Cardiac muscle cell (in vitro differentiated cells and primary cell): ENCODE measurements at regions not wholly inside any gene's neighbourhood (a gene's known extent, or its start where the extent isn't known, plus 50 kb on each side); places are given as distances from the start of the nearest gene placed in this dataset.

Source experiments
- DNase-seq, 2 donors: peaks; one replicate each; pipeline versions ENCODE4 v3.0.0 to v3.0.0-alpha.2; 2010 to 2017; ENCODE audit warnings: low read depth in 1 of 2, low spot score in 1 of 2
- H3K27ac ChIP-seq: fragments of 200-600 bp; sonication (generic); 2 replicates; pipeline ENCODE4 v1.5.1; 2016
- H3K27me3 ChIP-seq: fragments of 200-600 bp; sonication (generic); 2 replicates; pipeline ENCODE4 v1.6.0; 2016; ENCODE audit warnings: control low read depth
- H3K36me3 ChIP-seq: fragments of 200-600 bp; sonication (generic); 2 replicates; pipeline ENCODE4 v1.5.1; 2016; ENCODE audit warnings: control low read depth
- H3K4me1 ChIP-seq: fragments of 200-600 bp; sonication (generic); 2 replicates; pipeline ENCODE4 v1.8.1; 2017; ENCODE audit warnings: low read depth, mild to moderate bottlenecking, mixed run types
- H3K4me3 ChIP-seq: fragments of 200-600 bp; sonication (generic); 2 replicates; pipeline ENCODE4 v1.5.1; 2016; ENCODE audit warnings: mild to moderate bottlenecking
- H3K9me3 ChIP-seq: fragments of 200-600 bp; sonication (generic); 2 replicates; pipeline ENCODE4 v1.5.1; 2017; ENCODE audit warnings: low read depth, mild to moderate bottlenecking, control low read depth
- TF ChIP-seq, protein P1 (sequence below): IDR thresholded peaks from 2 replicates; pipeline ENCODE4 v1.5.1; 2012; ENCODE audit warnings: low read depth, mild to moderate bottlenecking, low read length

DNA sequence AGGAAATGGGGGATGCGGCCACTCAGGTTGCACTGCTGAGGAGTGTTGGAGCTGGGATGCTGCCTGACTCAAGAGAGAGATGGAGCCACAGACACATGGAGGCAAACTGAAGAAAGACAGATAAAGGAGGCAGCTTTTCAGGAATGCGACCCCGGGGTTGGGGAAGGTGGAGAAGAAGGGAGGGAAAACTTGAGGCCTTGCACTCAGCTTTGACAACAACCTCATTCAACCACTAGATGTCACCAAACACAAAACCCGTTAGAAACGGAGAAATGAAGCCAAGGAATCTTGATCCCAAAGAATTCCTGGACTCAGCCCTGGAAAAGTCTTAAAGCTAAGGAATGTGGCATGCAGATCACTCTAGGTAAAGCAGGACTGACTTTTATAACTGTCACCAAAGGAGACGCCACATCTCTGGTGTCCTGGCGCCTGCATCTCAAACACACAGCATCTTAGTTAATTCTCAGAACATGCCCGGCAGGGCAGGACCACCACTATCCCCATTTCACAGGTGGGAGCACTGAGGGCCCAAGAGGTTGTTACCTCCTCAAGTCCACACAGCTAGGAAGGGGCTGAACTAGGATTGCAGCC, 59.6 kb upstream of the LMCD1 start:
- Histone ChIP-seq H3K36me3 (no peaks in the 10 kb centered on the region), H3K9me3 (no peaks in the 10 kb centered on the region), H3K4me3 (no peak overlapping the region), H3K27ac (no peak overlapping the region), H3K27me3 (no peaks in the 10 kb centered on the region), H3K4me1 (peaks cover 23% of the 10 kb centered on the region)
- peak; percentile 70 to 86 for DNase-seq
- TF ChIP-seq, protein P1, sequence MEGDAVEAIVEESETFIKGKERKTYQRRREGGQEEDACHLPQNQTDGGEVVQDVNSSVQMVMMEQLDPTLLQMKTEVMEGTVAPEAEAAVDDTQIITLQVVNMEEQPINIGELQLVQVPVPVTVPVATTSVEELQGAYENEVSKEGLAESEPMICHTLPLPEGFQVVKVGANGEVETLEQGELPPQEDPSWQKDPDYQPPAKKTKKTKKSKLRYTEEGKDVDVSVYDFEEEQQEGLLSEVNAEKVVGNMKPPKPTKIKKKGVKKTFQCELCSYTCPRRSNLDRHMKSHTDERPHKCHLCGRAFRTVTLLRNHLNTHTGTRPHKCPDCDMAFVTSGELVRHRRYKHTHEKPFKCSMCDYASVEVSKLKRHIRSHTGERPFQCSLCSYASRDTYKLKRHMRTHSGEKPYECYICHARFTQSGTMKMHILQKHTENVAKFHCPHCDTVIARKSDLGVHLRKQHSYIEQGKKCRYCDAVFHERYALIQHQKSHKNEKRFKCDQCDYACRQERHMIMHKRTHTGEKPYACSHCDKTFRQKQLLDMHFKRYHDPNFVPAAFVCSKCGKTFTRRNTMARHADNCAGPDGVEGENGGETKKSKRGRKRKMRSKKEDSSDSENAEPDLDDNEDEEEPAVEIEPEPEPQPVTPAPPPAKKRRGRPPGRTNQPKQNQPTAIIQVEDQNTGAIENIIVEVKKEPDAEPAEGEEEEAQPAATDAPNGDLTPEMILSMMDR = peak; percentile 77

DNA sequence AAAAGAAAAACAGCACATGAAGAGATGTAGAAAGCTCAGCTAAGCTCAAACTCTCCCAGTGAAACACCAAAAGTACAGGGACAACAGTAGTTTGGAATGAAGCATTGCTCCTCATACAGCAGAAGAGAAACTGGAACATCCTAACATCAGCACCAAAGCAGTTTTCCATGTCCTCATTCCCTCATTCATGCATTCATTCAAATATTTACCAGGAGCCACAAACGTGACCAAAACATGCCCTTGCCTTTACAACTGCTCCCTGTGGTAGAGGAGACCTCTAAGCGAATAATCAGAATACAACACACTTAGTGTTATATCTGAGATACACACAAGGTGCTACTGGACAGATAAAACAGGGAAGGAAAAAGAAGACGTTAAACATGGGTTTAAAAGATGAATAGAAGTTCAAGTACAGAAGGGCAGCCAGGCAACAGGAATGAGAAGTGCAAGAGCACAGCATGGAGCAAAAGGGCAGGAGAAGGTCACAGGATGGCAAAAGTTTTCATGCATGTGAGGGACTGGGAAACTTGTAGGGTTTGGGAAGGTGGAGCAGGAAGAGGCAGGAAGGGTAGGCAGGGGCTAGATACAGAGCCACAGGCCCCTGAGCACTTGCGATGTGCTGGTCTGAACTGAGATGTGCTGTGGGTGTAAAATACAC, 58.5 kb upstream of the LMCD1 start:
- Histone ChIP-seq H3K36me3 (no peaks in the 10 kb centered on the region), H3K27ac (peak overlapping the region; percentile 73), H3K9me3 (no peaks in the 10 kb centered on the region), H3K4me1 (peaks cover 23% of the 10 kb centered on the region), H3K4me3 (no peak overlapping the region), H3K27me3 (no peaks in the 10 kb centered on the region)
- TF ChIP-seq, protein P1 = no peak
- peak in 1 of 2 donors; percentile 24 for DNase-seq

DNA sequence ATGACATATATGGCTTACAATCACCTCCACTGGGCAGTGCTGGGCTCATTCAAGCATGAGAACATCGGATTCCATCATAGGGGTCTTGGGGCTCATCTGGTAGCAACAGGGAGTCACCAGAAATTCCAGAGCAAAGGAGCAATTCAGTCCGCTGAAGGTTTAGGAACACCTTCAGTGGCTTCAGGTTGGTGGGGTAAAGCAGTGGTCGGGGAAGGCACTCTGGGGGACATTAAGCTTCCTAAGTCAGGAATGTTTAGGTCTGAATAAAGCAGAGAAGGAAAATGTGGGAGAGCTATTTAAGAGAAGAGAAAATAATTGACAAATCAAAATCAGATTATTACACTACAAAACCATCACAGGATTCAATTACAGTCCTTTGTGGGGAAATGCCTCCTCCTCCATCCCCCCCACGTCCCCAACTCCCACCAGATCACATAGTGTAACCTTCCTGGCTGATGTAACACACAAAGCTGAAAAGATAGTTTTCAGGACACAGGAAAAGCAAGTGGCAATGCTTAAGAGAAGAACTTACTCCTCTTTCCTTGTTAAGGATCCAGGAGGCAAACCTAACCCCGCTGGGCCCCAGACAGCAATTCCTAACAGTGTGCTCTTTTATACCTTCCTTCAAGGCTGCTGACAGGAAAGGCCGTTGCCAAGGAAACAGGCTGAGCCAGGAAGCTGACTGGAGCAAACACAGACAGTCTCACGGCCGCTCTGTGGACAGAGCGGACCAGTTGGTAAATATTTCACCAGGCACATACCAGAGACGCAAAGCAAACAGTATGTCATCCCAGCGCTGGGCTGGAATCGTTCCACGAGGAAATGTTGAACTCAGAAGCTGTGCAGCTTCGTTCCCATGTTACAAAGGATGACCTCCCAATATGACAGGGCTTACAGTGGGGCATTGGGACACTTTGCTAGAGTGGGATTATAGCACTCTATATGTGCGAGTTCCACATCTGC, 57.5 kb upstream of the LMCD1 start:
- Histone ChIP-seq H3K4me1 (peaks cover 23% of the 10 kb centered on the region), H3K4me3 (no peak overlapping the region), H3K36me3 (no peaks in the 10 kb centered on the region), H3K27me3 (no peaks in the 10 kb centered on the region), H3K9me3 (no peaks in the 10 kb centered on the region), H3K27ac (peak overlapping the region; percentile 73)
- TF ChIP-seq, protein P1 = no peak
- DNase-seq = peak; percentile 67 to 99

DNA sequence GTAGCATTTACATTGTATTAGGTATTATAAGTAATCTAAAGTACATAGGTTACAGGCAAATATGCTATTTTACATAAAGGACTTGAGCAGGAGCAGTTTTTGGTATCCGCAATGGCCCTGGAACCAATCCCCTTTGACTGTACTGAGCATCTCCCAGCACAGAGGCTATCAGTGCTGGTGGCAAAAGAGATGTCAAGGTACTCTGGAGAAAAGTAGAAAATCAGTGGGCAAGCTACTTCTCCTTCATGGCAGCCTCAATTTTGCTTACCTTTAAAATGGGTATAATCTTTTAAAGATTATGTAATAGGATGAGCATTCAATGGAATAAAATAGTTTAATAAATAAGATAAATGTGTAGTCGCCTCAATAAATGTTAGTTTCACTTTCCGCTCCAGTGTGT, 56.7 kb upstream of the LMCD1 start:
- H3K27ac ChIP-seq = peak overlapping the region; percentile 73
- no peak overlapping the region for H3K4me3 ChIP-seq
- no peak for DNase-seq
- H3K27me3 ChIP-seq = no peaks in the 10 kb centered on the region
- H3K36me3 ChIP-seq = no peaks in the 10 kb centered on the region
- no peaks in the 10 kb centered on the region for H3K9me3 ChIP-seq
- peaks cover 23% of the 10 kb centered on the region for H3K4me1 ChIP-seq
- TF ChIP-seq, protein P1 = no peak

DNA sequence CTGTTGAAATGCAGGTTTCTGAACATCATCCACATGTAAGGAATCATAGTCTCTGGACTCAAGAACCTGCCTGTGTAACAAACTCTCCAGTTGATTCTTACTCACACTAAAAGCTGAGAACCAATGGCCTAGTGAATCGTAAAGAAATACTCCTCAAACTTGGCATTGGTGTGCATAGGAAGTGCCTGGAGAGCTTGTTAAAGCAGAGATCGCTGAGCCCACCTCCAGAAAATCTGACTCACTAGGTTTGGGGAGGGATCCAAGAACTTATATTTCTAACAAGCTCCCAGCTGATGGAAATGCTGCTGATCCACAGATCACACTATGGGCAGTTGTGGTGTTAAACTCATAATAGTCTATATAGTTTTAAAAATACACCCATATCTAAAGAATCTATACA, 55.8 kb upstream of the LMCD1 start:
- H3K27ac ChIP-seq = no peak overlapping the region
- TF ChIP-seq, protein P1 = no peak
- H3K36me3 ChIP-seq = no peaks in the 10 kb centered on the region

More for the DNA sequence above, 55.8 kb upstream of the LMCD1 start:
- no peaks in the 10 kb centered on the region for H3K27me3 ChIP-seq
- H3K4me1 ChIP-seq = peaks cover 23% of the 10 kb centered on the region
- H3K4me3 ChIP-seq = no peak overlapping the region
- DNase-seq = peak in 1 of 2 donors; percentile 97
- no peaks in the 10 kb centered on the region for H3K9me3 ChIP-seq
